HG03103 (cell line): ENCODE measurements at regions not wholly inside any gene's neighbourhood (a gene's known extent, or its start where the extent isn't known, plus 50 kb on each side); places are given as distances from the start of the nearest gene placed in this dataset.

Source experiments
- ATAC-seq: cut with Tn5 transposase; IDR thresholded peaks from one replicate; pipeline ENCODE4 v1.9.1; 2021; ENCODE audit warnings: low read depth; ENCODE audit not compliant: unreplicated experiment

DNA sequence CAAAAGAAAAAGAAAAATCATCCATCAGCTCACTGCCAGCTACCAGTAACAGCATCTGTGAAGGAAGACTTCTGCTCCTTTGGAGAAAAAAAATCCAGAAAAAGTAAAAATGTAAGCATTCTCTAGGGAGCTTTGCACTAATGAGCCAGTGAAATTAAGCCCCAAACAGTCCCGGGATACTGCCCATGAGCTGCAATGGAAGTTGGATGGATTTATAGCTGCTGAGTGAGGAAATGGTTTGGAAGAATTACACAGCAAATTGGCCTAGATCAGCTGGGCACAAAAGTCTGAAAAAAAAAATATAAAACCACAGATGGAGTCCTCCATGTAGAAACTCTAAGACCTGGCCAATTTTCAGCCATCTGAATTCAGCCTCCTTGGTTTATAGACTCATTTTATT, 462.9 kb upstream of the USP15 start:
- no peak for ATAC-seq

DNA sequence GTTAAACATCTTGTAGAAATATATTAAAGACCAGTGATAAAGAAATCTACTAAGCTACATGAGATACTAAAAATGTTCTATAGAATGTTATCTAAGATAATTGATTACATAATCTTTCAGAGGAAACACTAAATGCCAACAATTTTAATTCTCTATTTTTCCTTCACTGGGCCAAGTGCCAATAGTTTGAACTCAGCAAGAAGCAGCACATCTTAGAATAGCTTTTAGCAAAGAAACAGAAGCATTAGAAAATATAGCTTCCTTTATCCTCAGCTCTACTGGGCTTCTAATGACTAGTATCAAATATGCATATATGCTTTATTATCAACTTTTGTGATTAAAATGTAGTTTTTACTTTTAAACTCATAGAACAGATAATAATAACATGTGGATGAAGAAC, 461.4 kb upstream of the USP15 start:
- no peak for ATAC-seq

DNA sequence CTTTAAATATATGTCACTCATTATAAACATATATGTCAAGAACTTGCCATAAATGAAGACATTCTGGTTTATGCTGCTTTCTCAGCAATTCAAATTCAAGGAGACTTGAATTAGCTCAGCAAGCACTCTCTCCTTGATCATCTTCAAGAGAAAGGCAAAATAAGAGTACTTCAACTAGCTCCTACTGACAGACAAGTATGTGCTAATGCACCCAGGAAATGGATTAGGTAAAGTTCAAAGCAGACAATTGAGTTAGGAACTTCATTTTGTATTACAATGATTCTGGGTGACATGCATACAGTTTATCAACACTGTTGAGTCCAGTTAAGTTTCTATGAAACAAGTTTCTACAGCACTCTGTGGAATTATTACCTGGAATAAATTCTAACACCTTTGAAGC, 455.9 kb upstream of the USP15 start:
- no peak for ATAC-seq

GRCh38 chr12:61808856-61809255, 451.3 kb upstream of the USP15 start:
- ATAC-seq = no peak

DNA sequence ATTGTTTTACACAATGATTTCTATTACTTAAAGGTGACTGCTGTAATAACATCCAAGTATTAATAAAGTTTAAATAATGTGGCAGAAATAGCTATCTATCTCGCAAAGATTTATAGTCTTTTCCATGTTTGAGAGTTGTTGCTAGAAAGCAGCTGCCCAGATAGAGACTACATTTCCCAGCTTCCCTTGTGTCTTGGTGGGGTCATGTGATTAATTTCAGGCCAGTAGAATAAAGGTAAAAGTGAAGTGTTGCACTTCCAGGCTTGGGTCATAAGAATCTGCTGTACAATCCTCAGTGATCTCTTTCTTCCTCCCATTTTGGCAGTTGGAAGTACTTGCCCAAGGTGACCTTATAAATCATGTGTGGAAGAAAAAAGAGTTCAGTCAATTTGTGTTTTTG, 449.7 kb upstream of the USP15 start:
- no peak for ATAC-seq

DNA sequence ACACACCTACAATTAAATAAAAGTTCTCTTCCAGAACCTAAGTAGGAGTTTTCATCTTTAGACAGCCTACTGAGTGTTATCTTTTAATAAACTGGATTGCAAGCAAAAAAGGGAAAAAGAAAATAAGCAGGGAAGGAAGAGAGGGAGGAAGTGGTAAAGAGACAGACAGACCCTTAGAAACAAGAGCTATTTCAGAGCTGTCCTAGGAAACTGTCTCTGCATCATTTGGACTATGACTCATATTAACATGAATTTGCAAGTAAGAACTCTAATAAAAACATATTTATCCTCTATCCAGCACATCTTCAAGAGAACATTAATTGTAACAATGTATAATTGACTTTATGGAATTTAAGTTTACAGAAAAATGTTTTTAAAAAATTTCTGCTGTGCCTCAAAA, 438.8 kb upstream of the USP15 start:
- no peak for ATAC-seq

GRCh38 chr12:61823102-61823501, 437.1 kb upstream of the USP15 start:
- no peak for ATAC-seq

- ATAC-seq = no peak
These were observed 413.4 kb upstream of the USP15 start for GRCh38 chr12:61846765-61847164.

- no peak for ATAC-seq
These were observed 411.3 kb upstream of the USP15 start for GRCh38 chr12:61848893-61849292.

DNA sequence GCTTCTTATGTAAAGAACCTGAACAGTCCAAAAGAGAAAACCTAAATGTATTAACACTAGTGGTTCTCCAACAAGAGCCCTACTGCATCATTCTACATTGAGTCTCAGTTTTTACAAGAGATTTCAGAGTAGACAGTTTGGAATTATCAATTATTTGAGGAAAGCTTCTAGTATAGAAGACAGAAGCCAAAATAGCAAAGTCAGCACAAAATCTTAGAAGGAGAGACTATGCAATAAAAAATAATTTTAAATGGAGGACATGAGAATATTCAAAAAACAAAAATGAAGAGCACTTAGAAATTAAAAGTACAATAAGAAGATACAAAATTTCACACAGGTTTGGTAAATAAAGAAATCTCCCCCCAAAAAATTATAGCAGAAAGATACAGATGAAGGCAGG, 406.3 kb upstream of the USP15 start:
- ATAC-seq = no peak

DNA sequence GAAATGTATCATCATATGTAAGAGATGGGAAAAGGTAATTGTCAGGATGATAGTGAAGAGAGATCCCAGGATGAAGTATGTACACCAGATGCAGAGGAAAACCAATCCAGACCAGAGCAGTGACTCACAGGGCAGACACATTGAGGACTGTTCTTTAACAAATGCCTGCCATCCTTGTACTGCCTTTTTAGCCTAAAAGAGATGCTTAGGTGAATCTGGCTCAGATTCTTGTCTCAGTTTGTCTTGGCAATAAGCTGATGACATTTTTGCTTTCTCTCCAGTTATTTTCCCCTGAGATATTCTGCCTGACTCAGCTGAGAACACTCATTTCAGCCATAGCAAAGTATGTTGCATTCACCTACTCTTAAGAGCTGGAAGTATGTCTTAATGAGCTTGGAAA, 405.3 kb upstream of the USP15 start:
- no peak for ATAC-seq

- ATAC-seq = no peak
These were observed 402.2 kb upstream of the USP15 start for GRCh38 chr12:61857968-61858367.

- no peak for ATAC-seq
These were observed 399.8 kb upstream of the USP15 start for GRCh38 chr12:61860451-61860850.

- ATAC-seq = no peak
These were observed 397.2 kb upstream of the USP15 start for GRCh38 chr12:61862986-61863385.

- ATAC-seq = no peak
These were observed 396.4 kb upstream of the USP15 start for GRCh38 chr12:61863811-61864210.

GRCh38 chr12:61869796-61870195, 390.4 kb upstream of the USP15 start:
- ATAC-seq = no peak

- ATAC-seq = peak; percentile 49
These were observed 389.3 kb upstream of the USP15 start for GRCh38 chr12:61870658-61871484.

GRCh38 chr12:61871485-61871810, 388.8 kb upstream of the USP15 start:
- no peak for ATAC-seq

GRCh38 chr12:61879229-61879628, 381.0 kb upstream of the USP15 start:
- no peak for ATAC-seq

- no peak for ATAC-seq
These were observed 380.0 kb upstream of the USP15 start for GRCh38 chr12:61880186-61880585.

- no peak for ATAC-seq
These were observed 368.6 kb upstream of the USP15 start for GRCh38 chr12:61891632-61892031.

- ATAC-seq = no peak
These were observed 366.0 kb upstream of the USP15 start for GRCh38 chr12:61894168-61894567.

- no peak for ATAC-seq
These were observed 363.8 kb upstream of the USP15 start for GRCh38 chr12:61896436-61896835.
